K562 (cell line): ENCODE measurements at regions not wholly inside any gene's neighbourhood (a gene's known extent, or its start where the extent isn't known, plus 50 kb on each side); places are given as distances from the start of the nearest gene placed in this dataset.

Experiments used
- C11orf30 ChIP-seq: fragments of 450-650 bp; IDR thresholded peaks from 2 replicates; pipeline ENCODE4 v1.6.1; 2016; ENCODE audit warnings: low read depth, mild to moderate bottlenecking
- CBFA2T3 ChIP-seq: fragments of 450-650 bp; IDR thresholded peaks from 2 replicates; pipeline ENCODE4 v1.6.1; 2017
- ELF4 ChIP-seq: fragments of 450-650 bp; formaldehyde crosslinking; IDR thresholded peaks from 2 replicates; pipeline ENCODE4 v1.4.0; 2022; ENCODE audit warnings: missing genetic modification characterization
- EP300 ChIP-seq: IDR thresholded peaks from 2 replicates; pipeline ENCODE4 v1.6.1; 2012; ENCODE audit warnings: low read length, improper control_type of control experiment
- GATA2 ChIP-seq: sonication (generic); formaldehyde crosslinking; IDR thresholded peaks from 2 replicates; pipeline ENCODE4 v1.4.0; 2020; ENCODE audit warnings: mild to moderate bottlenecking, missing genetic modification reagents
- HINFP ChIP-seq: fragments of 450-650 bp; conservative IDR thresholded peaks from 2 replicates; pipeline ENCODE4 v1.6.1; 2016; ENCODE audit warnings: missing genetic modification characterization, low read depth, mild to moderate bottlenecking, control low read depth, missing compliant biosample characterization
- MAFF ChIP-seq: IDR thresholded peaks from 2 replicates; pipeline ENCODE4 v1.6.1; 2012; ENCODE audit warnings: low read length, improper control_type of control experiment
- PHF8 ChIP-seq: fragments of 200-600 bp; sonication (generic); IDR thresholded peaks from 2 replicates; pipeline ENCODE4 v1.6.1; 2012; ENCODE audit warnings: mixed run types, mild to moderate bottlenecking, inconsistent platforms, low read length, moderate library complexity, borderline replicate concordance
- PURB ChIP-seq: sonication (generic); formaldehyde crosslinking; IDR thresholded peaks from 2 replicates; pipeline ENCODE4 v1.9.0; 2021; ENCODE audit warnings: low read depth, mild to moderate bottlenecking, missing genetic modification reagents
- RBM17 ChIP-seq: fragments of 200-400 bp; formaldehyde crosslinking; IDR thresholded peaks from 2 replicates; pipeline ENCODE4 v1.6.1; 2017; ENCODE audit warnings: low read depth, mild to moderate bottlenecking, low read length, borderline replicate concordance
- TBL1XR1 ChIP-seq, 2 experiments: IDR thresholded peaks; 2 replicates each; pipeline ENCODE4 v1.6.1; 2012; ENCODE audit warnings: improper control_type of control experiment in 2 of 2, low read length in 2 of 2, mild to moderate bottlenecking in 1 of 2
- TBP ChIP-seq: optimal IDR thresholded peaks from 2 replicates; pipeline ENCODE3; 2011; ENCODE audit warnings: low read depth, low read length, improper control_type of control experiment
- TCFL5 ChIP-seq: fragments of 250-450 bp; sonication (Bioruptor Pico); conservative IDR thresholded peaks from 2 replicates; pipeline ENCODE4 v1.6.1; 2021; ENCODE audit warnings: mild to moderate bottlenecking, moderate library complexity, matching md5 sums
- TFAP4 ChIP-seq: sonication (generic); formaldehyde crosslinking; IDR thresholded peaks from 2 replicates; pipeline ENCODE4 v1.8.0; 2022; ENCODE audit warnings: missing genetic modification reagents, mild to moderate bottlenecking, moderate library complexity, borderline replicate concordance
- ZNF143 ChIP-seq: sonication (generic); formaldehyde crosslinking; IDR thresholded peaks from 2 replicates; pipeline ENCODE4 v1.9.0; 2022; ENCODE audit warnings: mild to moderate bottlenecking, missing genetic modification reagents
- ZNF316 ChIP-seq: fragments of 450-650 bp; IDR thresholded peaks from 2 replicates; pipeline ENCODE4 v1.6.1; 2016
- ZSCAN32 ChIP-seq: fragments of 450-650 bp; formaldehyde crosslinking; IDR thresholded peaks from 2 replicates; pipeline ENCODE4 v1.4.0; 2020; ENCODE audit warnings: mild to moderate bottlenecking, moderate library complexity

- TF ChIP-seq MAFF (peak; percentile 50), C11orf30 (peak; percentile 39; the same call in 1 of the 2 replicates), ZNF143 (CRISPR knock-in tag) (no peak), ZSCAN32 (CRISPR knock-in tag) (no peak), ZNF316 (peak; percentile 55; the same call in 1 of the 2 replicates), TBP (no peak), PURB (CRISPR knock-in tag) (no peak), ELF4 (CRISPR knock-in tag) (no peak), TCFL5 (CRISPR knock-in tag) (no peak), HINFP (tag) (no peak), CBFA2T3 (no peak), GATA2 (CRISPR knock-in tag) (no peak), PHF8 (no peak), RBM17 (no peak), TFAP4 (no peak), EP300 (no peak), TBL1XR1 (IDR thresholded peaks at IDR 0.05; ENCODE audit: low read length in 2 of 2) (no peak)
Observed at GRCh38 chr9:78778318-78778717, 481.4 kb downstream of the PSAT1 start (continued).
